ENCODE measurements at regions not wholly inside any gene's neighbourhood (a gene's known extent, or its start where the extent isn't known, plus 50 kb on each side); places are given as distances from the start of the nearest gene placed in this dataset.

DNA sequence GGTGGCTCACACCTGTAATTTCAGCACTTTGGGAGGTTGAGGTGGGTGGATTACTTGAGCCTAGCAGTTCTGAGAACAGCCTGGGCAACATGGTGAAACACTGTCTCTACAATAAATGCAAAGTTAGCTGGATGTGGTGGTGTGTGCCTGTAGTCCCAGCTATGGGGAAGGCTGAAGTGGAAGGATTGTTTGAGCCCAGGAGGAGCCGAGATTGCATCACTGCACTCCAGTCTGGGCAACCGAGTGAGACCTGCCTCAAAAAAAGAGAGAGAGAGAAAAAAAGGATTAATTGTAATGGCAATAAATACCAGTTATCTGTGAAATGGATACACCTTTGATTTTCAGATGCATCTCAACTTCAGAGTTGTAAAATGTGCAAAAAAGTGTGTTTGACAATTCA is 58.8 kb downstream of the SPRY1 start:
- in situ Hi-C loops (cut with MboI; ENCODE audit: low sequenced_read_pairs): no loop called here

DNA sequence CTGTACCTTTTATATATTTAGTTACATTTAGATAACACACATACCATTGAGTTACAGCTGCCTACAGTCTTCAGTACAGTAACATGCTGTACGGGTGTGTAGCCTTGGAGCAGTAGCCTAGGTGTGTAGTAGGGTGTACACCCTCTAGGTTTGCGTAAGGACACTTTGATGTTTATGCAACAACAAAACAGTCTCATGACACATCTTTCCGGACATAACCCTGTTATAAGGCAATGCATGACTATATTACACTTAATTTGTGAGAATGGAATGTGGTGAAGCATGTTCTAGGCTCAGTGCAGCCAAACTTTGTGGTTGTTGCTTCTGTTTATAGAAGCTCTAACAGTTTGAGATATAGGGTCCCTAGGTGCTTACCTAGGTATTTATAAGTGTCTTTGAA is 65.4 kb downstream of the SPRY1 start:
- in situ Hi-C loops (cut with MboI; ENCODE audit: low sequenced_read_pairs): no loop called here

GRCh38 chr4:123463869-123464268 is 67.3 kb downstream of the SPRY1 start:
- in situ Hi-C loops (cut with MboI; ENCODE audit: low sequenced_read_pairs): no loop called here

DNA sequence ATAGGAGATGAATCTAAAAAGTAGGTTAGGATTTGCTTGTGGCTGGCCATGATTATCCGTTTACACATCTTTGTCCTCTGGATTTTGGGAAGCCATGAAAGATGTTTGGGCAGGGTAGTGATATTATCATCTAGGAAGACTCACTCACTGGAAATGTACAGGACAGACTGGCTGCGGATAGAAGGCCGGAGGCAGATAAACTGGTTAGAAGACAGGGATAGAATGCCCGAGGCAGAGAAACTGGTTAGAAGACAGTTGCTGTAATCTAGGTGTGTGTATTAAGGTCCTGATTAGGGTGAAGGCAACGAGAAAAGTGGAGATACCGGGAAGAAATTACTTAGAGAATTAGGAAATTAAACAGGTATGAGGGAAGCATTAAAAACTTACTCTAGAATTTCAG is 68.8 kb downstream of the SPRY1 start:
- in situ Hi-C loops (cut with MboI; ENCODE audit: low sequenced_read_pairs): no loop called here

GRCh38 chr4:123466080-123466785 is 69.6 kb downstream of the SPRY1 start:
- in situ Hi-C loops (cut with MboI; ENCODE audit: low sequenced_read_pairs): no loop called here

- in situ Hi-C loops (cut with MboI; ENCODE audit: low sequenced_read_pairs): no loop called here
Observed at GRCh38 chr4:123468479-123469031, 72.0 kb downstream of the SPRY1 start.

- in situ Hi-C loops (cut with MboI; ENCODE audit: low sequenced_read_pairs): no loop called here
Observed at GRCh38 chr4:123469245-123469644, 72.7 kb downstream of the SPRY1 start.

- in situ Hi-C loops (cut with MboI; ENCODE audit: low sequenced_read_pairs): no loop called here
Observed at GRCh38 chr4:123469696-123470095, 73.1 kb downstream of the SPRY1 start.

GRCh38 chr4:123470640-123471039 is 74.0 kb downstream of the SPRY1 start:
- in situ Hi-C loops (cut with MboI; ENCODE audit: low sequenced_read_pairs): no loop called here

- in situ Hi-C loops (cut with MboI; ENCODE audit: low sequenced_read_pairs): no loop called here
Observed at GRCh38 chr4:123471655-123472369, 75.2 kb downstream of the SPRY1 start.

DNA sequence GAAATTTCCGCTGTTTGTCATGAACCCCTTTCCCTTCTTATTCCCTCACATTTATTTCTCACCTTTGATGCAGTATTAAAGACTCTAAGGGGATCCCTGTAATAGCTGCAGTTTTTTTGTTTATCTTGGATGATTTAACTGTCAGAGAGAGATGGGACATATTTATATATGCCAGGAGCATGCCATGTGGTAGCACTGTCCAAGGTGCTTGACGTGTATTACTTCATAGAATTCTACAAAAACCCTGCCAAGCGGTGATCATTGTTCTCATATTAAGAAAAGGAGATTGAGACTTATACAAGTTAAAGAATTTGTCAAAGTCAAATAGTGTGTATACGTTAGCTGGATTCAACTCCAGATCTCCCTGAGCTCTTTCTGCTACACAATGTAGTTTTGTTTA is 78.2 kb downstream of the SPRY1 start:
- in situ Hi-C loops (cut with MboI; ENCODE audit: low sequenced_read_pairs): no loop called here

DNA sequence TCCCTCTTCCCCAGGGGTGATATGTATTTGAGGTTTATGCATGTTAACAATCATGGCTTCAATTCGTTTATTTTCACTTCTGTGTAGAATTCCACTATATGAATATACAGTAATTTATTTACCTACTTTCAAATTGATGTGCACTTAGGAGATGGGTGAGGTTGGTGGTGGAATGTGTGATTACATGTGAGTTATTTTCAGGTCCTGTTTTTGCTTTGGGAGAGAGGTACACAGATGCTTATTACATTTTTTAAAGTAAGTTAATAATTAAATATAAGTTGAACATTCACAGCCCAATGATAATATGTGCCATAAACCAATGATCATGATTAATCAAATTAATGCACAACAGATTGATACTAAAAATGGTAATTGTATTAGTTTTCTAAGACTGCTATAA is 79.5 kb downstream of the SPRY1 start:
- in situ Hi-C loops (cut with MboI; ENCODE audit: low sequenced_read_pairs): no loop called here

- in situ Hi-C loops (cut with MboI; ENCODE audit: low sequenced_read_pairs): no loop called here
Observed at GRCh38 chr4:123477711-123478209, 81.2 kb downstream of the SPRY1 start.

DNA sequence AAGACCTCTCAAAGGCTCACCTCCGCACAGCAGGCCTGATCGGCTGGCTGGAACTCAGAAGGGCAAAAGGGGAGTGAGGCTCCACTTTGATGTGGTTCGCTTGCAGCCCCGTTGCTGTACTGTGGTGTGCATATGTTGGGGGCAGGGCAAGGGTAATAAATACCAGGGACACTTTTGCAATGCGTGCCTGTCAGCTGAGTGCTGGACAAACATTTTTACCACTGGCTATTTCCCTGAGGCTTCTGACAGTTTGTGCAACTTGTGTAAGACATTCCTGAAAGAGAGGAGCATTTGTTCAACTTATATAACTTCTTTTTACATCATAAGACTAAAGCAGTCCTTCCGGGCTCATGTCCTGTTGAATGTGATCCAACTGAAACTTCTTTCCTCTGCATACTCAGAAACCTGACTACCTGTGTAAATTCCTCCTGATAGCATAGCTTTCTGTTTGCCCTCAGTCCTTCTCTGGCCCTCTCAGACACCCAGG is 82.3 kb downstream of the SPRY1 start:
- in situ Hi-C loops (cut with MboI; ENCODE audit: low sequenced_read_pairs): no loop called here

DNA sequence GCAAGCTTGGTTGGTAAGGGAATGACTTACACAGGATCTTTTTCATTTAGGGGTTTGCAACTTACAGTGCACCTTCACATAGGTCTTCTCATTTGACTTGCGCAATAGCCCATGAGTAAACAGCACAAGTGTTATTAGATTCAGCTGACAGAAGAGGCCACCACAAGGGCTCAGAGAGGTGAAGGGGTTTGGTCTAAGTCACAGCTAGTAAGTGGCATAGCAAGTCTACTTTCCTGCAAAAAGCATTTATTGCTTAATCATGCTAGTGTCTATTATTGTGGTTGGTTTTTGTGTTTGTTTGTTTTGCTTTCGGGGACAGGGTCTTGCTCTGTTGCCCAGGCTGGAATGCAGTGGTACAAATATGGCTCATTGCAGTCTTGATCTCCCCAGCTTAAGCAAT is 83.3 kb downstream of the SPRY1 start:
- in situ Hi-C loops (cut with MboI; ENCODE audit: low sequenced_read_pairs): no loop called here

GRCh38 chr4:123480706-123481418 is 84.3 kb downstream of the SPRY1 start:
- in situ Hi-C loops (cut with MboI; ENCODE audit: low sequenced_read_pairs): no loop called here

DNA sequence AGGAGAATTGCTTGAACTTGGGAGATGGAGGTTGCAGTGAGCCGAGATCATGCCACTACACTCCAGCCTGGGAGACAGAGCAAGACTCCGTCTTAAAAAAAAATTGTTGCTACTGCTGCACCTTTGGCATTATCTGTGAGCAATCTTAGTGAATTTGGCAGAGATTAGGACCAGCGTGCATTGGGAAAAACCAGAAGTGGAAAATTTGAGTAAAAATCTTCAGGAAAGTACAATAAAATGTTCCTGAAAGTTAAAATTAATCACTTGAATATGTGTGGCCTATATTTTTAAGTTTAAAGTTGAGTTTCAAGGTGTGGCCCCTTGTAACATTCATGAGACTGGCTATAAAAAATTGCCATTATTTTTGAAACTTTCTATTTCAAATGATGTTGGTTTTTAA is 85.1 kb downstream of the SPRY1 start:
- in situ Hi-C loops (cut with MboI; ENCODE audit: low sequenced_read_pairs): no loop called here

- in situ Hi-C loops (cut with MboI; ENCODE audit: low sequenced_read_pairs): no loop called here
Observed at GRCh38 chr4:123484291-123484926, 87.8 kb downstream of the SPRY1 start.

GRCh38 chr4:123485601-123486000 is 89.0 kb downstream of the SPRY1 start:
- in situ Hi-C loops (cut with MboI; ENCODE audit: low sequenced_read_pairs): no loop called here

DNA sequence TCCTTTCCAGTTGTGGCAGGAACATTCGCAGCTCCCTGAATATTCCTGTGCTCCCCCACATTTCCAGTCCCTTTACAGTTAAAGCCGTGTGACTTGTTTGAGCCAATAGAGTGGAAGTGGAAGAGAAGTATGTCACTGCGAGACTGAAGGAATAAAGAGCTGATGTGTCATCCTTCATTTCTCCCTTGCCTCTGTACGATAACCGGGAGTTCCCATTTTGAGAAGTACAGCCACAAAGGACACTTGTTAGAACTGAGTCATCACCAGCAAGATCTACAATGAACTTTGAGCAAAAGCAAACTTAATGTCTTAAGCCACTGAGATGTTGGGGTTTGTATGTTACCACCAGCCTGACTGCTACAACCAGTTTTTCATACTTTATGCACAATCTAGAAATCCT is 92.3 kb downstream of the SPRY1 start:
- in situ Hi-C loops (cut with MboI; ENCODE audit: low sequenced_read_pairs): no loop called here

GRCh38 chr4:123495530-123495929 is 98.9 kb downstream of the SPRY1 start:
- in situ Hi-C loops (cut with MboI; ENCODE audit: low sequenced_read_pairs): no loop called here

Measured in HL-60/S4 treated with phorbol 12-myristate 13-acetate at 8.2 ng/mL for 4 days and 3 days (cell line).